ENCODE measurements at regions not wholly inside any gene's neighbourhood (a gene's known extent, or its start where the extent isn't known, plus 50 kb on each side); places are given as distances from the start of the nearest gene placed in this dataset.
A peak's percentile ranks its signal among the peaks of the same experiment; 100 is the strongest.
"Not testable (repeated sequence)": the region's sequence is repeated elsewhere in the genome, so short reads cannot be mapped to it uniquely, and the experiment has no call there.

DNA sequence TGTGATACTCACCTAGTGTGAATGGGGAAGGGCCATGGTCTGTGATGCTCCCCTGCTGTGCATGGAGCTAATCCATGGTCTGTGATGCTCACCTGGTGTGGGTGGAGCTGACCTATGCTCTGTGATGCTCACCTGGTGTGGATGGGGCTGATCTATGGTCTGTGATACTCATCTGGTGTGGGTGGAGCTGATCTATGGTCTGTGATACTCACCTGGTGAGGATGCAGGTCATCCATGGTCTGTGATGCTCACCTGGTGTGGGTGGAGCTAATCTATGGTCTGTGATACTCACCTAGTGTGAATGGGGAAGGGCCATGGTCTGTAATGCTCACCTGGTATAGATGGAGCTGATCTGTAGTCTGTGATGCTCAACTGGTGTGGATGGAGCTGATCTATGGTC lies 110.2 kb downstream of the CRLF2 start:
- DNase-seq: not testable (repeated sequence)

DNA sequence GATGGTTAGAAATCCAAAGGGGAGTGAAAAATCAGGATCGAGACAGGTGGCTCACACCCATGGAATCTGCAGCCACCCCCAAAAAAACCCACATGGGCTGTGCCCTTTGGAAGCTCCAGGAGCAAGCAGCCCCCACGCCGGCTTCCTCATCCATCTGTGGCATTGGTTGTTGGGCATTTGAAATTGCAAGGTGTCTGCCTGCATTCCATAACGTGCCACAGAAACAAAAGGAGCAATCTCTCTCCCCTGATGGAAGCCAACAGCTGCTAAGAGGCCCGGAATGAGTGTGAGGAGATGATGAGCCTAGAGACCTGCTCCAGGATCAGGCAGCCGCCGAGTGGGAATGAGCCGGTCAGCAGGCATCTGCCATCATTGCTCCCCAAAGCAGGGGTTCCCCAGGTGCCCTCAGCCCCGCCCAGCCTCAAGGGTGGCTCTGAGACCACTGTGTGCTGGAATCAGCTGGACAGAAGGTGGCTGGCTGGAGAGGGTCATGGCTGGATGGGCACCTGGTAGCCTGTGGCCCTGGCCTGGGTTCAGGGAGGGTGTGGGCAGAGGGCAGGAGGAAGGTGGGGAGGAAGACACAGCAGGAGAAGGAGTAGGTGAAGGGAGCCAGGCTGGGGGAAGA lies 113.2 kb downstream of the CRLF2 start:
- DNase-seq: no peak

DNA sequence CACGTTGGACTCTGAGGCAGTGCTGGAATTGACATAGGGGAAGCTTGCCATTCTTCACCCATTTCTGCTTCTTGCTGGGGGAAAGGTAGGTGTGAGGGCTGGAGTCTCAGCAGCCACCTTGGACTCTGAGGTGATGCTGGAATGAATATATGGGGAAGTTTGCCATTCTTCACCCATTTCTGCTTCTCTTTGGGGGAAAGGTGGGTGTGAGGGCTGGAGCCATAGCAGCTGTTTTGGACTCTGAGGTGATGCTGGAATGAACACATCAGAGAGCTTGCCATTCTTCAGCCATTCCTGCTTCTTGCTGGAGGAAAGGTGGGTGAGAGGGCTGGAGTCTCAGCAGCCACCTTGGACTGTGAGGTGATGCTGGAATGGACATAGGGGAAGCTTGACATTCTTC lies 115.1 kb downstream of the CRLF2 start:
- DNase-seq: no peak

DNA sequence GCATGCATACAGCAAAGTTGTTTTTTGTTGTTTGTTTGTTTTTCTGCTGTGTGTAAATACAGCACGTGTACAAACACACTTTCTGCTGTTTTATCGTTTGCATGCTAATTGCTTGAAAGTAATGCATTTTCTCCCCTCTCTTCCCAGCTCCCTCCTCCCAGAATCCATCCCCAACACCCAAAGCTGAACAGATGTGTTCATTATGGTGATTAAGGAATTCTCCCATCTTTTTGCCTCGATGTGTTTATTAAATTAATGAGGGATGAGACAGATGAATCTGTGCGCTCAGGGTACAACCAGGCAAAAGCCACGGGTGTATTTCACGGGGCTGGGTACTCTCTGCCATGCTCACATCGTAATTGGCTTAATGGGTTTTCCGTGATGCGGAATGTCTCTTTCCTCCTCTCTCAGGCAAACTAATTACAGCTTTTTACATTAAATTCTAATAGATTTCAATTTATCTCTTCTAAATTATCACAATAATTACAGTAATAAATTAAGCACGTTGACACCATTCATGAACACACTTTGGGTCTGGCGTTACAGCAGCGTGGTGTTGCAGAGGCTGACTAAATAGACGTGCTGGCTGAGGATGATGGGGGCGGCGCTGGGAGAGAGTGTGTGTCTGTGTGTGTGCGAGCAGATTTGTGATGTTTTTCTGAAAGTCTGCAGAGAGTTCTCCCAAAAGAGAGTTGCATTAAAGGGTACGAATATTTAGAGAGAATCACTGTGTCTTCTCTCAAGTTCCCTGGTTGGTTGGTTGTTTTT lies 117.7 kb downstream of the CRLF2 start:
- no peak for DNase-seq

DNA sequence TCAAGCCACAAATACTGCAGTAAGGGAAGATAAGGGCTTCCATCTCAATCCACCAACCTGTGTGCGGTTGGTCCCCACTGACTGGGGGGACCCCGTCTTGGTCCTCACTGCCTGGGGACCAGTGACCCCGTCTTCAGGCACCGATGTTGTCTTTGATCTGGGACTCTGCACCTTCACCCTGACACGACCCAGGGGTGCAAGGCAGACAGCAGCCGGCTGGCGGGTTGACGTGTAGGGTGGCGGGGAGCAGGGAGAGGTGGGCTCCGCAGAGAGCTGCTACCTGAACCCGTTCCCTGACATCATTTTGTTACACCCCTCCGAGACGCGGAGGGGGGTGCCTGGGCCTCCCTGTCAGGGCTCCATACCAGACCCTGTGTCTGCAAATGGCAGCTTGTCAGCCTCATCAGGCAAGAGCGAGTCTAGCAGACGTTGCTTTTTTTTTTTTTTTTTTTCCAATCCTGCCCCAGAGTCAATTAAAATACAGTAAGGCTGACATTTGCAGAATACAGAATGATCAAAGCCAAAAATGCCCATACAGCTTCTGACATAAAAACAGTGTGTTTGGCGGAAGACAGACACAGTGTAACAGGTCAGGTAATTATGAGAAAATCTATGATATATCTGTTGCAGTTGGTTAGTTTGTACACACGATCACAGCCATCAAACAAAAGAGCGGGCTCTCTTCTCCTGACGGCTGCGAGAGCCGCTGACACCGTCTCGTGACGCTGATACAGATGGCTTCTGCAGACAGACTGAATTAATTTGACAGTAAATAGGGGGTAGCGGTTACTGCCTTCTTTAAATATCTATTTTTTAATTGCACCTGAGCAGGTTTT lies 118.6 kb downstream of the CRLF2 start:
- DNase-seq: peak; percentile 21

DNA sequence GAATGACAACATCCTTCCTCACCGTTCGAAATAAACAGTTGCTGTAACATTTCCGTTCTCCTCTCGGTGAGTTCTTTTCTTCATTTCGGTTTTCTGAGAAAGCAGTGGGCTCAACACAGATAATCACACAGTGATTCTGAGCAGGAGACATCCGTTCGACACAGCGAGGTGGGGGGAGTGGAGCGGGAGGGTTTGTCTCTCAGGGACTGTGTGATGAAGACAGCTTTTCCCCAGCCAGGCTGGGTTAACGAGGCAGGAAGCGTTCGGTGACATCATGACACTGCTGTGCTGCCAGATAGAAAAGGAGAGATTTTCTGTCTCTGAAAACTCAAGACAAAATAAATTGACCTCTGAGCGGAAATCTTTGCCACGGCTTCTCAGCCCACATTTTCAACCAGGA lies 119.3 kb downstream of the CRLF2 start:
- DNase-seq: peak; percentile 40

DNA sequence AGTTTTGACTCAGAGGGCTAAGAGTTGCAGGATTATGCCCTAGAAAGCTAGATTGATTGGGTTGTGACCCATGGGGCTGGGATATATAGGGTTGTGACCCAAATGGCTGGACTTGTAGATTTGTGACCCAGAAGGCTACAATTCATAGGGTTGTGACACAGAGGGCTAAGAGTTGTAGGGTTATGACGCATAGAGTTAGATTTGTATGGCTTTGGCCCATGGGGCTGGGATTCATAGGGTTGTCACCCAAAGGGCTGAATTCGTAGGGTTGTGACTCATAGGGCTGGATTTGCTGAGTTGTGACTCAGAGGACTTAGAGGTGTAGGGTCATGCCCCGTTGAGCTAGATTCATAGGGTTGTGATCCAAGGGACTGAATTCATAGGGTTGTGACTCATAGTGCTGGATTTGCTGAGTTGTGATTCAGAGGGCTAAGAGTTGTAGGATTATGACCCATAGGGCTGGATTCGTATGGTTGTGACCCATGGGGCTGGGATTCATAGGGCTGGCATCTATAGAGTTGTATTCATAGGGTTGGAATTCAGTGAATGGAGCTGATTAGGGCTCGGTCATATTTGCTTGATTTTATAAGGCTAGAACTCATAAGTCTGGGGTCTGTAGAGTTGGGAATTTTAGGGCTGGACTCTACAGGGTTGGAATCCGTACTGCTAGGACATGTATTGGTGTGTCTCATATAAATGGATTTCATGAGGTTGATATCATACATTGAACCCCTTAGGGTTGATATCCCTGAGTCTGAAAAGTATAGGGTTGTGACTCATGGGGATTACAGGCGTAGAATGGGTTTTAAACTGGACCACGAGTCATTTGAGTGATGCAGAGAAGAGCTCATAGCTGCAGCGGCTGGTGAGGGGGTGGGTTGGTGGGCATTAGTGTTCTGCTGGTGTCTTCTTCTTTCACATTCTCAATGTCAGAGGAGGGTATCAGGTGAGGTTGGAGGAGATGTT lies 125.7 kb downstream of the CRLF2 start:
- no peak for DNase-seq

DNA sequence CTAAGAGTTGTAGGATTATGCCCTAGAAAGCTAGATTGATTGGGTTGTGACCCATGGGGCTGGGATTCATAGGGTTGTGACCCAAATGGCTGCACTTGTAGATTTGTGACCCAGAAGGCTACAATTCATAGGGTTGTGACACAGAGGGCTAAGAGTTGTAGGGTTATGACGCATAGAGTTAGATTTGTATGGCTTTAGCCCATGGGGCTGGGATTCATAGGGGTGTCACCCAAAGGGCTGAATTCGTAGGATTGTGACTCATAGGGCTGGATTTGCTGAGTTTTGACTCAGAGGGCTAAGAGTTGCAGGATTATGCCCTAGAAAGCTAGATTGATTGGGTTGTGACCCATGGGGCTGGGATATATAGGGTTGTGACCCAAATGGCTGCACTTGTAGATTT lies 126.6 kb downstream of the CRLF2 start:
- not testable (repeated sequence) for DNase-seq

DNA sequence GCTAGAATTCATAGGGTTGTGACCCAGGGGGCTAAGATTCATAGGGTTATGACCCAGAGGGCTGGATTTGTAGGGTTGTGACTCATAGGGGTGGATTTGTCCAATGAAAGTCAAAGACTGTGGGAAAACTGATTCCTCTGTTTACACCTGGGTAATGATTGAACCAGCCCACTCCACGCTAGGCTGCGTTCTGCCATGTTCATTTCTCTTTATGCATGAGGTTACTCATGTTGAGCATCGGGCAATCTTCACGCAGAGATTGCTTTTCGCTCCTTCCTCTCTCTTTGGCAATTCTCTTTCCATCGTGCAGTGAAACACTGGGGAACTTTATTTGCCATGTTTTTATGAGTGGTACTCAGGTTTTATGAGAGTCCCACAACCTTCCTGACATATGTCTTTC lies 127.8 kb downstream of the CRLF2 start:
- no peak for DNase-seq

DNA sequence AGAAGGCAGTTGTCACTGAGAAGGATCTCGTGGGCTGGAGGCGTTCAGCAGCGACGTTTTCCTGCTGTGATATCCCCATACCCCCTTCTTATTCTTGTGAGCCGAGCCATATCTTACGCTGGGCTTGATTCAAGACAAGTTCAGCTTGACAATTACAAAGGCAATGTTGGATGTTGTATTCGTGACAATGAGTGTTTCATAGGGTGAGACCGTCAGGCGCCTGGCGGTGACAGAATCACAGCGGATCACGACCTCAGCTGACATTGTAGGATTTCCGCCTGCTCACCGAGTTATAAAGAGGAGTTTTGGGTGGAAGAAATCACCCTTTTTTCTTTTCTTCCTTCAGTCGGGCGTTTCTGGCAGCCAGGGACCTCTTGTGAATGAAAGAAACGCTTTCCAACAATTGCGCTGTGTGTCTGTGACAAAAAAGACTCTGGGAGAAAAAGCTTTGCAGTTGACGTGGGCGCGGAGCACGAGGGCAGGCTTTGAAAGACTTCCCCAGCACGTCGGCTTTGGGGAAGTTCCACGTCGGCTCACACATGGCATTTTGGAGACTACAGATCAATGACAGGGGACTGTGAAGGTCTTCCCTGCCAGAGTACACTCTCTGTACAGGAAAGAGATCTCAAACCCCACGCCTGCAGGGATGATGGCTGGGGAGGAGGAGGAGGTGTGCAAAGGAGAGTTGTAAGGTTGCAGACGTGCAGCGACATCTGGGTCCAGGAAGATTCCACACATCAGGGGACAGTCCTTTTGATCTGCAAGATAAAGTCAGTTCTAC lies 135.4 kb downstream of the CRLF2 start:
- no peak for DNase-seq

DNA sequence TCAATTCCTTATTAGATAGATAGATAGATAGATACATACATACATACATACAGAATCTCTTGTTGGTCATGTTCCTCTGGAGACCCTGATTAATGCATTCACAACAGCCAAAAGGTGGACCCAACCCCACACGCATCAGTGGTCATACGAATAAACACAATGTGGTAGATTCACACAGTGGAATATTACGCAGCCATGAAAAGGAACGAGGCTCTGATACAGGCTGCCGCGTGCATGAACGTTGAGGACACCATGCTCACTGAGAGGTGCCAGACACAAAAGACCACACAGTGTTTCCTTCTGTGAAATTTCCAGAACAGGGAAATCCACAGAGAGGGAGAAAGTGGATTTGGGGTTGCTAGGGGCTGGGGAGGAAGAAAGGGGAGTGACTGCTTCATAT lies 136.7 kb downstream of the CRLF2 start:
- DNase-seq: no peak

DNA sequence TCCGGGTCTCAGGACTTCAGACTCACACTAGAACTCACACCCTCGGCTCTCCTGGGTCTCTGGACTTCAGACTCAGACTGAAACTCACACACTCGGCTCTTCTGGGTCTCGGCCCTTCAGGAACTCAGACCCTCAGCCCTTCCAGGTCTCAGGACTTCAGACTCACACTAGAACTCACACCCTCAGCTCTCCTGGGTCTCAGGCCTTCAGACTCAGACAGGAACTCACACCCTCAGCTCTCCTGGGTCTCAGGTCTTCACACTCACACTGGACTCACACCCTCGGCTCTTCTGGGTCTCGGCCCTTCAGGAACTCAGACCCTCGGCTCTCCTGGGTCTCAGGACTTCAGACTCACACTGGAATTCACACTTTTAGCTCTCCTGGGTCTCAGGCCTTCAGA lies 137.3 kb downstream of the CRLF2 start:
- no peak for DNase-seq

DNA sequence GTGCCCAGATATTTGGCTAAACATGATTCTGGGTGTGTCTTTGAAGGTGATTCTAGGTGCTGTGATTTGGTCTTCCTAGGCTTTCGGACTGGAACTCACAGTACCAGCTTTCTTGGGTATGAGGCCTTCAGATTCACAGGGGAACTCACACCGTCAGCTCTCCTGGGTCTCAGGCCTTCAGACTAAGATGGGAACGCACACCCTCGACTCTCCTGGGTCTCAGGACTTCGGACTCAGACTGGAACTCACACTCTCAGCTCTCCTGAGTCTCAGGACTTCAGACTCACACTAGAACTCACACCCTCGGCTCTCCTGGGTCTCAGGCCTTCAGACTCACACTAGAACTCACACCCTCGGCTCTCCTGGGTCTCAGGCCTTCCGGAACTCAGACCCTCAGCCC lies 137.7 kb downstream of the CRLF2 start:
- no peak for DNase-seq

DNA sequence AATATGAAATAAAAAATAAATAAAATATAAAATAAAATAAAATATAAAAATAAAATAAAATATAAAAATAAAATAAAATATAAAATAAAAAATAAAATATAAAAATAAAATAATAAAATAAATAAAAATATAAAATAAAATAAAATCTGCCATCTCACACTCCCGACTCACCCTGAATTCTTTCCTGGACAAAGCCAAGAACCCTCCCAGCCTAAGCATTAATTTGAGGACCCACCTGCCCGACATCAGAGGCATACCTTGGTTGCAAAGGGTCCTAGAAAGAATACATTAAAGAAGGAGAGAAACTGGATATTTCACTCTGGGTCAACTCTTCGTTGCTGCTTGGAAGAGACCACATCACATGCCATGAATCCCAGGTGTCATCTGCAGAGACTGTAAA lies 138.3 kb downstream of the CRLF2 start:
- no peak for DNase-seq

DNA sequence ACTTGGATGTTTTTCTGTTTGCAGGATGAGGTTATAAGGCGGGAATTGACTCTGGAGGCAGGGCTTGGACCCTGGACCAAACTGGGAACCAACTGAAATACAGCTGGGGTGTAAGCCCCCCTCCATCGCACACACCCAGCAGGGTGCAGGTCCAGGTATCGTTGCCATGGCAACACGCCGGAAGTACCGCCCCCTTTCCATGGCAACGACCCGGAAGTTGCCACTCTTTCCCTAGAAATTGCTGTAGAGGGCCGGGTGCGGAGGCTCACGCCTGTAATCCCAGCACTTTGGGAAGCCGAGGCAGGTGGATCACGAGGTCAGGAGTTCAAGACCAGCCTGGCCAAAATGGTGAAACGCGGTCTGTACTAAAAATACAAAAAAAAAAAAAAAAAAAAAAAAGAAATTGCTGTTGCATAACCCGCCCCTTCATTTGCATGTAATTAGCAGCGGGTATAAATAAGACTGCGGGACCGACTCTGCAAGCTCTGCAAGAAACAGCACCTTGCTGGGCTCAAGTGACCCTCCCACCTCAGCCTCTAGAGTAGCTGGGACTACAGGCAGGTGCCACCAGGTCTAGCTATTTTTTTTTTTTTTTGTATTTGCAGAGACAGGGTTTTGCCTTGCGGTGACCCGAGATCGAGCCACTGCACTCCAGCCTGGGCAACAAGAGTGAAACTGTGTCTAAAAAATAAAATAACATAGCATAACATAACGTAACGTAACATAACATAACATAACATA lies 139.6 kb downstream of the CRLF2 start:
- DNase-seq: no peak

DNA sequence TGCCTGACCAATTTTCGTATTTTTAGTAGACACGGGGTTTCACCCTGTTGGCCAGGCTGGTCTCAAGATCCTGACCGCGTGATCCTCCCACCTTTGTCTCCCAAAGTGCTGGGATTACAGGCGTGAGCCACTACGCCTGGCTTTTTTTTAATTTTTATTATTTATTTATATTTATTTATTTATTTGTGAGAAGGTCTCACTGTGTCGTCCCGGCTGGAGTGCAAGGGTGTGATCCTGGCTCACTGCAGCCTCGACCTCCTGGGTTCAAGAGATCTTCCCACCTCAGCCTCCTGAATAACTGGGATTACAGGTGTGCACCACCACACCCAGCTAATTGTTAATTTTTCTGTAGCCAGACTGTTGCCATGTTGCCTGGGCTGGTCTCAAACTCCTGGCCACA lies 141.1 kb downstream of the CRLF2 start:
- DNase-seq: no peak

DNA sequence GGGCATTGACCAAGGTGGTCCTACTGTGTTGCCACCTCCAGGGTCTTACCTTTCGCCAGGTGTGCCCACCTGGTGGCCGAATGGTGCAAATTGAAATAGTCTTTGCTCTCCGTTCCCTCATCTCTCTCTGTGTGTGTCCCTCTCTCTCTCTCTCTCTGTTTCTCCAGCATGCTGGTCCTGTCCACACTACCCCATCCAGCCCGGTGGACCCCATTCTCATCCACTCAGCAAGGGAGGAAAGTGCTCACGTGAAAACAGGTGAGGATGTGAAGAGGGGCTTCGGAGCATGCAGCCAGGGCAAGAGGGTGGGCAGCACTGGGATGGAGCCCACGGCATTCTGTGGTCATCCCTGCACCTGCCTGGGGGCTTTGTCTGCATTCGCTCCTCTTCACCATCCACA lies 150.1 kb downstream of the CRLF2 start:
- no peak for DNase-seq

DNA sequence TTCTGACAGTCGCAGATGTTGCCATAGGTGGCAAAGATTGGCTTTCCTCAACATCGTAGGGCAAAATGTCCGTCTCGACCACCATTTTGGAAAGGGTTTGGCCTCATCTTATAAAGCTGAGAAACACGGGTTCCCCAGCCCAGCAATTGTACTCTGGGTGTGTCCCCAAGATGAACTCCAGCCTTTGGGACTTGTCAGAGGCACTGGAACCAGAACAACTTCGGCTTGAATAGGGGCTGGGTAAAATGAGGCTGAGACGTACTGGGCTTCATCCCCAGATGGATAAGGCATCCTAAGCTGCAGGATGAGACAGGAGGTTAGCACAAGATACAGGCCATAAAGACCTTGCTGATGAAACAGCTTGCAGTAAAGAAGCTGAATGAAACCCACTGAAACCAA lies 151.9 kb downstream of the CRLF2 start:
- no peak for DNase-seq

DNA sequence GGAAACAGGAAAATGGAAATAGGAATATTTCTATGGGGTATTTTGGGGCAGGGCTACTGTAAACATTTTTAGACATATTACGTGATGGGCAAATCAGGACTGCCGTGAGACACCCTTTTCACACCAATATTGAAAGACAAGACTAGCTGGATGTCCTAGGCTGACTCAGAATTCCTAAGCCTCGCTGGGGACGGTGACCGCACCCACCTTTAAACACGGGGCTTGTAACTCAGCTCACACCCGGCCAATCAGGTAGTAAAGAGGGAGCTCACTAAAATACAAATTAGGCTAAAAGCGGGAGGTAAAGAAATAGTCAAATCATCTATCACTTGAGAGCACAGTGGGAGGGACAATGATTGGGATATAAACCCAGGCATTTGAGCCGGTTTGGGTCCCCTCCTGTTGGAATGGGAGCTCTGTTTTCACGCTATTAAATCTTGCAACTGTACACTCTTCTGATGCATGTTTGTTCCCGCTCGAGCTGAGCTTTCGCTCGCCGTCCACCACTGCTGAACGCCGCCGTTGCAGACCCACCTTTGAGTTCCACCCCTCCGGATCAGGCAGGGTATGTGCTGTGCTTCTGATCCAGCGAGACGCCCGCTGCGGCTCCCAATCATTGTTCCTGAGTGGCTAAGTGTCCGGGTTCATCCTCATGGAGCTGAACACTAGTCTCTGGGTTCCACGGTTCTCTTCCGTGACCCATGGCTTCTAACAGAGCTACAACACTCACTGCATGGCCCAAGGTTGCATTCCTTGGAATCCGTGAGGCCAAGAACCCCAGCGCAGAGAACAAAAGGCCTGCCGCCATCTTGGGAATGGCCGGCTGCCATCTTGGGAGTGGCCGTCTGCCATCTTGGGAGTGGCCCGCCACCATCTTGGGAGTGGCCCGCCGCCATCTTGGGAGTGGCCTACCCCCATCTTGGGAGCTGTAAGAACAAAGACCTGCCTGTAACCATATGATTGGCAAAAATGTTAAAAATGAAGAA lies 152.6 kb downstream of the CRLF2 start:
- DNase-seq: no peak

DNA sequence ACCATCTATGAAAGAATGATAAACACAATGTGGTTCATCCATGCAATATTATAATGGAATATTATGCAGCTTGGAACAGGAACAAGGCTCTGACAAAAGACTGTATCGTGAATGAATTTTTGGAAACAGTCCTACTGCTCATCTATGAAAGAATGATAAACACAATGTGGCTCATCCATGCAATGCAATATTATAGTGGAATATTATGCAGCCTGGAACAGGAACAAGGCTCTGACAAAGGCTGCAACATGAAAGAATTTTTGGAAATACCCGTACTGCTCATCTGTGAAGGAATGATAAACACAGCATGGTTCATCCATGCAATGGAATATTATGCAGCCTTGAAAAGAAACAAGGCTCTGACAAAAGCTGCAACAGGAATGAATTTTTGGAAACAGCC lies 158.8 kb downstream of the CRLF2 start:
- DNase-seq: not testable (repeated sequence)

Data from activated T-cell treated with anti-CD3 and anti-CD28 coated beads, Interleukin-2, amount 50 U/mL, for 1 hour (primary cell).